IPS-18c (cell line): ENCODE measurements at regions not wholly inside any gene's neighbourhood (a gene's known extent, or its start where the extent isn't known, plus 50 kb on each side); places are given as distances from the start of the nearest gene placed in this dataset.
"Not testable (repeated sequence)": the region's sequence is repeated elsewhere in the genome, so short reads cannot be mapped to it uniquely, and the experiment has no call there.

Source experiments
- H3K4me3 ChIP-seq: 2 replicates; pipeline ENCODE4 v1.7.0; 2013; ENCODE audit warnings: low read depth, mild to moderate bottlenecking, low read length, moderate library complexity; ENCODE audit not compliant: insufficient read depth
- H3K9me3 ChIP-seq: one replicate; pipeline ENCODE4 v1.6.1; 2013; ENCODE audit warnings: mild to moderate bottlenecking, low read length, moderate library complexity; ENCODE audit not compliant: control insufficient read depth, insufficient read depth

DNA sequence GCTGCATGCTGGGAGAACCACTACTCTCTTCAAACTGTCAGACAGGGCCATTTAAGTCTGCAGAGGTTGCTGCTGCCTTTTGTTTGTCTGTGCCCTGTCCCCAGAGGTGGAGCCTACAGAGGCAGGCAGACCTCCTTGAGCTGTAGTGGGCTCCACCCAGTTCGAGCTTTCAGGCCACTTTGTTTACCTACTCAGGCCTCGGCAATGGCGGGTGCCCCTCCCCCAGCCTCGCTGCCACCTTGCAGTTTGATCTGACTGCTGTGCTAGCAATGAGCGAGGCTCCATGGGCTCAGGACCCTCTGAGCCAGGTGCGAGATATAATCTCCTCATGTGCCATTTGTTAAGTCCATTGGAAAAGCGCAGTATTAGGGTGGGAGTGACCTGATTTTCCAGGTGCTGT is 487.8 kb downstream of the PLK2 start:
- H3K4me3 ChIP-seq, H3K9me3 ChIP-seq: not testable (repeated sequence)

GRCh38 chr5:57960569-57960968 is 478.0 kb upstream of the ACTBL2 start:
- H3K9me3 ChIP-seq, result no peaks in the 10 kb centered on the region
- no peak overlapping the region for H3K4me3 ChIP-seq

GRCh38 chr5:57956636-57957035 is 474.0 kb upstream of the ACTBL2 start:
- no peak overlapping the region for H3K4me3 ChIP-seq
- H3K9me3 ChIP-seq, result no peaks in the 10 kb centered on the region

DNA sequence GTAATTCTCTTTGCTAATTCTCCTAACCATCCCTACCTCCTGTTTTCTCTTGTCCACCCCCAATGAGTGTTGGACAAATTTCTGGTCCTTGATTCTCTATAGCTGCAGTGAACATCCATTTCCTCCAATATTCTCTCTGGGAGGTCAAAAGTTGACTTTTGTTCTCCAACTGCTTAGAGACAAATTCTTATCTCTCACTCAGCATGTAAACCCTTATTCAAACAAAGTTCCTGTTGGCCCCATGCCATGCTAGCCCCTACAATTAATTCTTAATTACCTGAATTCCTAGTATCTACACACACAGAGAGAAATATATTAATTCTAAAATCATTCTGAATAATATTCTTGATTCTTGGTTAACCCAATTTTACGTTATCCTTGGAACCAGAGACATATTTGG is 472.9 kb upstream of the ACTBL2 start:
- Histone ChIP-seq H3K4me3 (no peak overlapping the region), H3K9me3 (no peaks in the 10 kb centered on the region)

DNA sequence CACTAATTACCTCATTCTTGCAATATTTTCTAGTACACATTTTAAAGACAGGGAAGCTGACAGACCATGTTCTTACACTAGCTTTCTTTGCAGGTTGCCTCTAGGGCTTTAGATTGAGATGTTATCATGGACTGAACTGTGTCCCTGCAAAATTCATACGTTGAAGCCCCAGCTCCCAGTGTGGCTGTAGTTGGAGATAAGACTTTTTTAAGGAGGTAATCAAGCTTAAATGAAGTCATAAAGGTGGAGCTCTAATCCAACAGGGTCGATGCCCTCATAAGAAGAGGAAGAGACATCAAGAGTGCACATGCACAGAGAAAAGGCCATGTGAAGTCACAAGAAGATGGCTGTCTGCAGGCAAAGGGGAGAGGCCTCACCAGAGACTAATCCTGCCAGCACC is 471.2 kb upstream of the ACTBL2 start:
- H3K4me3 ChIP-seq, result no peak overlapping the region
- no peaks in the 10 kb centered on the region for H3K9me3 ChIP-seq

- H3K9me3 ChIP-seq, result no peaks in the 10 kb centered on the region
- H3K4me3 ChIP-seq, result no peak overlapping the region
These were observed 468.1 kb upstream of the ACTBL2 start for GRCh38 chr5:57950616-57951228.

GRCh38 chr5:57948091-57948490 is 465.5 kb upstream of the ACTBL2 start:
- Histone ChIP-seq H3K4me3 (no peak overlapping the region), H3K9me3 (no peaks in the 10 kb centered on the region)

DNA sequence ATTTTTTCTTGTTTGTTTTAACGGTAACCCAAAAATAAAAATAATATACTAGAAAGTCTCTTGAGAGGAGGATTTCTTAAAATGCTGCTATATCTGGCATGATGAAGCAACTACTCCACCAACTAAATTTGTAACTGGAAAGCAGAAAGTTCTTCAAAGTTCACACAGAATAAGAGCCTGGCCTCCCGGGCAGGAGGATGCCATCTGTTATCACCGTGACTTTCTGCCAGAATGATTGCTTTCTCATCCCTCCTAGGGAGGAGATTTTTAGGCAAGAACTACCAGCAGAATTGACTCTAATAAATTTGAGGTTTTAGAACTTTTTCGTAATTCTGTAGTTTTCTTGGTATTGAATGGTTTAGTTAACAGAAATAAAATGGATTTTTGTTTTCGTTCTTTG is 464.6 kb upstream of the ACTBL2 start:
- Histone ChIP-seq H3K4me3 (no peak overlapping the region), H3K9me3 (no peaks in the 10 kb centered on the region)

DNA sequence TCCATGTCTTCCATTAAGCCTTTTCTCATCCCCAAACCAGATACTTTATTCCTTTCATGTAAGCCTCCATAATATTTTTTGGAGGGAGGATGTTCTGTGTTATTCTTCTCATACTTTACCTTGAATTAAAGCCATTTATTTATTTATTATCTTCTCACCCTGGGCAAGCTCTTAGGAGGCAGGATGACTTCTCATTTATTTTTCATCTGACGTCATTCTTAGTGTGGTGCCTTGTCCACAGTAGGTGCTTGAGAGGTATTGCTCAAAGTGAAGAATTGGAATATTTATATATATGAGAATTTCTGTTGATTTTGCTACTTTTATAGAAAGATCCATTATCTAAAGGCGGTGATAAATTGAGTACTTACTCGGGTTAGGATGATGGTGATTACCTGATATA is 458.3 kb upstream of the ACTBL2 start:
- no peak overlapping the region for H3K4me3 ChIP-seq
- no peaks in the 10 kb centered on the region for H3K9me3 ChIP-seq

- Histone ChIP-seq H3K9me3 (no peaks in the 10 kb centered on the region), H3K4me3 (no peak overlapping the region)
These were observed 457.6 kb upstream of the ACTBL2 start for GRCh38 chr5:57940236-57940635.

GRCh38 chr5:57939771-57940170 is 457.2 kb upstream of the ACTBL2 start:
- Histone ChIP-seq H3K4me3 (no peak overlapping the region), H3K9me3 (no peaks in the 10 kb centered on the region)

DNA sequence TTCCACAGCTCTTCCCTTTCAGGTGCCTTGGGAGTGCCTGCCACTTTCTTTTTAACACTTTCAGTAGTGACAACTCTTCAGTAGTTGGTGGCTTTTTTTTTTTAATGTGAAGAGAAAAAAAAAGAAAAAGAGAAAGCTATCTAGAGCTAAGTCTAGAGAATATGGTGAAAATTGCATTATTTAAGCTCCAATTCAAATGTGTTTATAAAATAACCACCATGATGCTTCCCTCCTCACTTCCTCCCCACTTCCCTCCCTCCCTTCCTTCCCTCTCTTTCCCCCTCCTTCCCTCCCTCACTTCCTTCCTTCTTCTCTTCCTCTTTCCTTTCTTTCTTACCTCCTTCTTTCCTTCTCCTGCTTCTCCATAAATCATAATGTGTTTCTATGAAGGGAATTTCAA is 456.7 kb upstream of the ACTBL2 start:
- no peak overlapping the region for H3K4me3 ChIP-seq

DNA sequence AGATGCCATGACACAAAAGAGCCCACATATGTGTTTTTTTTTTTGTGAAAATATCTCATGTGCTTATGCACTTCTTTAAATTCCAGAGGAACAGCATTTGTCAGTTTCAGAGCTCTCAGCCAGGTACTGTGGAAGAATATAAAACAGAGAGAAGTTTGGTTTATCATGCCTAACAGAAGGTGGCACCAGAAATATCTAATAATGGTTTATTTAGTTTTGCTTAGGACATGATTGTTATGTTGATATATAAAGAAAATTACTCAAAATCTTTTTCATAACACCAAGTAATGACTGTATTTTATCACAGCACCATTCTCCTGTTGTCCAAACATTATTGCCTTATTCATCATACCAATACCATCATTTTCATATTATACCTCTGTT is 455.6 kb upstream of the ACTBL2 start:
- H3K4me3 ChIP-seq, result no peak overlapping the region
- H3K9me3 ChIP-seq, result no peaks in the 10 kb centered on the region

More for the DNA sequence above, 456.7 kb upstream of the ACTBL2 start:
- H3K9me3 ChIP-seq, result no peaks in the 10 kb centered on the region

- Histone ChIP-seq H3K9me3 (no peaks in the 10 kb centered on the region), H3K4me3 (no peak overlapping the region)
These were observed 455.0 kb upstream of the ACTBL2 start for GRCh38 chr5:57937501-57938173.

DNA sequence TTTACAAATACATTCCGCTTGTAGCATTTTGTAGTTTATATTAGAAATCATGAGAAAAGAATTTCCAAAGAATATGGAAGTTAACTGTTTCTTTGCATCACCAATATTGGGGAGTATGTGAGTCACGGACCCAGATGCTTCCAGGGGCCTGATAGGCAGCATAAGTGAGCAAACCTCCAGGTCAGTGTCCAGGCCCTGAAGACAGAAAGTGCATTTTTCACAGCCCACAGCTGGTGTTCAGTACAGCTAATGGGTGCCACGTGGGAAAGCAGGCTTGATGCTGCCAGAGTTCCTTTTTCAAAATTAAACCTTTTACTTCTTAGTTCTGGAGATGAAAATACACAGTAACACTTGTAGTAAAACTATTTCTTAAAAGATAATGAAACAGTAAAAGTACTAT is 454.4 kb upstream of the ACTBL2 start:
- Histone ChIP-seq H3K9me3 (no peaks in the 10 kb centered on the region), H3K4me3 (no peak overlapping the region)

GRCh38 chr5:57932761-57933160 is 450.1 kb upstream of the ACTBL2 start:
- Histone ChIP-seq H3K4me3 (no peak overlapping the region), H3K9me3 (no peaks in the 10 kb centered on the region)

GRCh38 chr5:57931807-57932206 is 449.2 kb upstream of the ACTBL2 start:
- no peak overlapping the region for H3K4me3 ChIP-seq

DNA sequence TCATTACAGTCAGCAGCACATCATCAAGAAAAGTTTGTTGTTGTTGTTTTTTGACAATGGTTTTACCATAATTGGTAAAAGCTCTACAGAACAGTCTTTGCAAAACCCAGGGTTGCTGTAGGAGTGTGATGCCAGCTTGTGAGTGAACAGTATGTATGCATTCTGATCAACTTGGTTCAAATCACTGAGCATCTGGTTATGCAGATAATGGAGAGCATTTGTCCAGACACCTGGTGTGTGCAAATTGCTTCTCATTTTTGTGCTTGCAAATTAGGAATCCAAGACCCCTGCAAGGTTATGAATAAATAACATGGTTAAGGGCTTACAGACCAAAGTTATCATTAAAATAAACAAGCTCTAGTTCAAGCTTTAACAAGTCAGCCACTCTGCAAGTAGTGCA is 448.7 kb upstream of the ACTBL2 start:
- no peak overlapping the region for H3K4me3 ChIP-seq

More at GRCh38 chr5:57931807-57932206, 449.2 kb upstream of the ACTBL2 start:
- no peaks in the 10 kb centered on the region for H3K9me3 ChIP-seq

DNA sequence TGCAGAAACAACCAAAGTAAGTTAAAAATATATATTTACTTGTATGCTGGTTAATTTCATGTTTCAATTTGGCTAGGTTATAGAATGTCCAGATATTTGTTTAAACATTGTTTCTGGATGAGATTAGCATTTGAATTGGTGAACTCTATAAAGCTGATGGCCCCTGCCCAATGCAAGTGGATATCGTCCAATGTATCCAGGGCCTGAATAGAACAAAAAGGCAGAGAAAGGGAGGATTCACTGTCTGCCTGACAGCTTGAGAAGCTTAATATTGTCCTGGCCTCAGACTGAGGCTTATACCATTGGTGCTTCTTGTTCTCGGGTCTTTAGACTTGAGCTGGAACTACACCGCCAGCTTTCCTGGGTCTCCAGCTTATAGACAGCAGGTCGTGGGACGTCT is 446.7 kb upstream of the ACTBL2 start:
- no peaks in the 10 kb centered on the region for H3K9me3 ChIP-seq
- no peak overlapping the region for H3K4me3 ChIP-seq

More for the DNA sequence above, 448.7 kb upstream of the ACTBL2 start:
- H3K9me3 ChIP-seq, result no peaks in the 10 kb centered on the region
